Chondrocyte (in vitro differentiated cells): ENCODE measurements at regions not wholly inside any gene's neighbourhood (a gene's known extent, or its start where the extent isn't known, plus 50 kb on each side); places are given as distances from the start of the nearest gene placed in this dataset.

Source experiments
- DNase-seq: peaks from one replicate; pipeline ENCODE4 v3.0.0; 2021; ENCODE audit warnings: mixed read lengths, low spot score
- H3K27ac Mint-ChIP-seq: one replicate; pipeline ENCODE4 v1.8.0; 2021; ENCODE audit warnings: mild to moderate bottlenecking, moderate library complexity, mixed read lengths; ENCODE audit not compliant: unreplicated experiment
- H3K27me3 Mint-ChIP-seq: 2 replicates; pipeline ENCODE4 v1.8.0; 2021; ENCODE audit warnings: low read depth, mixed read lengths
- H3K36me3 Mint-ChIP-seq: 2 replicates; pipeline ENCODE4 v1.8.0; 2021; ENCODE audit warnings: low read depth, mixed read lengths
- H3K4me1 Mint-ChIP-seq: 2 replicates; pipeline ENCODE4 v1.8.0; 2021; ENCODE audit warnings: low read depth, mild to moderate bottlenecking, mixed read lengths
- H3K4me3 Mint-ChIP-seq: one replicate; pipeline ENCODE4 v1.8.0; 2021; ENCODE audit warnings: mild to moderate bottlenecking, moderate library complexity, mixed read lengths; ENCODE audit not compliant: unreplicated experiment
- H3K9me3 Mint-ChIP-seq: 2 replicates; pipeline ENCODE4 v1.8.0; 2021; ENCODE audit warnings: low read depth, mixed read lengths
- TF ChIP-seq, protein P1 (sequence below): fragments of 200-600 bp; sonication (generic); IDR thresholded peaks from 2 replicates; pipeline ENCODE4 v1.5.0; 2021; ENCODE audit warnings: antibody characterized with exemption, mild to moderate bottlenecking, moderate library complexity

DNA sequence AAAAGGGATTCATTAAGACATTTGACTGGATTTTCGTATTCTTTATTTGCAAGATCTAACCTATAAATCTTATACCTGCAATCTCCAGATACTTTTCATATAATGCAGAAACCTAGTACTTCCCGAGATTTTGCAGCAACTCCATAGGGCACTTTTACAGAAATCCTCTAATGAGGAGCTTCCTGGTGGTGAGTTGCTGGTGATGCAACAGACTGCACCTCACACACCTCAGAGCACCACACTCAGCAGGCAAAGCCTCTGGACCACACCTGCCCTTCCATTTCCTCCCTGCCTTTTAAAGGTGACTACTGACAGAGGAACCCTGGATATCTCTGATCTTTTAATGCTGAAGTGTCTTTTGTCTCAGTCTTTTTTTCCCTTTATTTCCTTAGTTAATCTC is 289.4 kb downstream of the TRAM1L1 start:
- TF ChIP-seq, protein P1, sequence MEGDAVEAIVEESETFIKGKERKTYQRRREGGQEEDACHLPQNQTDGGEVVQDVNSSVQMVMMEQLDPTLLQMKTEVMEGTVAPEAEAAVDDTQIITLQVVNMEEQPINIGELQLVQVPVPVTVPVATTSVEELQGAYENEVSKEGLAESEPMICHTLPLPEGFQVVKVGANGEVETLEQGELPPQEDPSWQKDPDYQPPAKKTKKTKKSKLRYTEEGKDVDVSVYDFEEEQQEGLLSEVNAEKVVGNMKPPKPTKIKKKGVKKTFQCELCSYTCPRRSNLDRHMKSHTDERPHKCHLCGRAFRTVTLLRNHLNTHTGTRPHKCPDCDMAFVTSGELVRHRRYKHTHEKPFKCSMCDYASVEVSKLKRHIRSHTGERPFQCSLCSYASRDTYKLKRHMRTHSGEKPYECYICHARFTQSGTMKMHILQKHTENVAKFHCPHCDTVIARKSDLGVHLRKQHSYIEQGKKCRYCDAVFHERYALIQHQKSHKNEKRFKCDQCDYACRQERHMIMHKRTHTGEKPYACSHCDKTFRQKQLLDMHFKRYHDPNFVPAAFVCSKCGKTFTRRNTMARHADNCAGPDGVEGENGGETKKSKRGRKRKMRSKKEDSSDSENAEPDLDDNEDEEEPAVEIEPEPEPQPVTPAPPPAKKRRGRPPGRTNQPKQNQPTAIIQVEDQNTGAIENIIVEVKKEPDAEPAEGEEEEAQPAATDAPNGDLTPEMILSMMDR, result no peak
- no peaks in the 10 kb centered on the region for H3K9me3 Mint-ChIP-seq
- peaks cover 6% of the 10 kb centered on the region for H3K27me3 Mint-ChIP-seq
- no peak overlapping the region for H3K4me3 Mint-ChIP-seq
- no peaks in the 10 kb centered on the region for H3K4me1 Mint-ChIP-seq
- no peaks in the 10 kb centered on the region for H3K36me3 Mint-ChIP-seq
- no peak for DNase-seq
- H3K27ac Mint-ChIP-seq, result no peak overlapping the region

DNA sequence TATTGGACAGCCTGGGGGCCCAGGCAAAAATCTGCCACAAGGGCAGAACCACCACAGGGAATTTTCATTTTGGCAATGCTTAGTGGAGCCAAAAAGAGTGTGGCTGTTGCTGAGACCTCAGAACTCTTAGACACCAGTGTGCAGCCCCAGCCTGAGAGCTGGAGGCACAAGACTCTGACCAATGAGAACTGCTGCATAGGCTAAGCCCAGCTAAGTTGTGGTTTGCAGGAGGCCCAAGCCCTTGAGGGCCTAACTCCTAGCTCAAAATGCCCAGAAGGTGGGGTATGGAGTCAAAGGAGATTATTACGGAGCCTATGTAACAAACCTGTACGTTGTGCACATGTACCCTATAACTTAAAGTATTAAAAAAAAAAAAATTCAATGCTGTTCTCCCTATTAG is 296.7 kb downstream of the TRAM1L1 start:
- Mint-ChIP-seq H3K4me3 (no peak overlapping the region), H3K9me3 (peaks cover 3% of the 10 kb centered on the region), H3K36me3 (no peaks in the 10 kb centered on the region), H3K4me1 (no peaks in the 10 kb centered on the region), H3K27me3 (no peaks in the 10 kb centered on the region), H3K27ac (no peak overlapping the region)
- TF ChIP-seq, protein P1, result no peak
- no peak for DNase-seq

DNA sequence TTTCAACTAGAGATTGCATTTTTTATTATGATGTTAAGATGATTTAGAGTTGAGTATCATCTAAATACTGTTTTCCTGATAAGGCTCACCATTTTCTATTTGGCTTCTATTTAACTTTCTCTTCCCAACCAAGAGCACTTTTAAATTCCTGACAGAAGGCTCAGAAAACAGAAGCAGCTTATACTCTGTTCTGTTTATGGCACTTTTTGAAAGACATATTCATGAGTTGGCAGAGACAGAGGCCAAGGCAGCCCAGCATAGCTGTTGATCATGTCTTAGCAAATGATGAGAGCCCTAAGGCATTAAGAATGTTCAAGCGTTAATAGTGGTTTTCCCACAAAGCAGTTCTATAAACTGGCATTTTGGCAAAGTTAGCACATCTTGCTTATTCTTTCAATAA is 330.3 kb downstream of the TRAM1L1 start:
- Mint-ChIP-seq H3K27me3 (peaks cover 5% of the 10 kb centered on the region), H3K36me3 (no peaks in the 10 kb centered on the region), H3K4me3 (no peak overlapping the region), H3K27ac (no peak overlapping the region), H3K9me3 (no peaks in the 10 kb centered on the region), H3K4me1 (no peaks in the 10 kb centered on the region)
- TF ChIP-seq, protein P1, result no peak
- DNase-seq, result no peak

DNA sequence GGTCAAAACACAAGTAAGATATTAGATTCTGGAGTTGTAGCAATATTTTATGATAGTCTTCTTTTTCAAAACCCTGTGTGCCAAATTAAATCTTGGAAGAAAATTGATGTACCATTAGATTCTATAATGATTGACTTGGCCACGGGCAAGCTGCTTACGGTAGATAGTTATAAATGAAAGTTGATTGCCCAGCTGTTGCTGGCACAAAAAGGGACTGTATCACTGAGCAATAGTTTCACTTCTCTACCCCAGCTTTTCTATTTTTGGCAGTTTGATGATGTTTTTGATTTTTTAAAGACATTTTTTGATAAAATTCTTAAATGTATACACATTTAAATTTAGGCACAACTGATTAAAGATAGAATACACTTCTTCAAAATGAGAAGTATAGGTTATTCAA is 333.3 kb downstream of the TRAM1L1 start:
- TF ChIP-seq, protein P1, result no peak
- peaks cover 5% of the 10 kb centered on the region for H3K27me3 Mint-ChIP-seq
- no peaks in the 10 kb centered on the region for H3K36me3 Mint-ChIP-seq
- H3K27ac Mint-ChIP-seq, result no peak overlapping the region
- no peak overlapping the region for H3K4me3 Mint-ChIP-seq
- peaks cover 5% of the 10 kb centered on the region for H3K9me3 Mint-ChIP-seq
- no peak for DNase-seq
- no peaks in the 10 kb centered on the region for H3K4me1 Mint-ChIP-seq

DNA sequence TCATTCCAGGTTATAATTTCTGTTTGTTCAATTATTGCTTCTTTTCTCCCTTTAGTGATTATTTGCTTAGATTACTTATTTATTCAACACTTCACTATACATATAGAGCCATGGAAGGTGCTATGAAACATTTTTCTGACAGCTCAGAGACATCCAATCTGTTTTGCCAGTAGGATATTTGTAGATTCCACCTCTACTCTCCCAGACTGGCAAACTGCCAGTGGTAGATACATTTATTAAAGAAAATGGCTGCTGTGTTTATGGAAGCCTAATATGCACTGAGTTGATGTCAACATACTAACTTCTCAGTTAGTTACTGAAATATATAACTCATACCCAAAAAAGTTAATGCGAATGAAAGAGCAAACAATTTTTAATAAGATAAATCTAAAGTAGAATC is 348.6 kb downstream of the TRAM1L1 start:
- TF ChIP-seq, protein P1, result no peak
- no peak overlapping the region for H3K4me3 Mint-ChIP-seq
- H3K27ac Mint-ChIP-seq, result no peak overlapping the region
- peaks cover 2% of the 10 kb centered on the region for H3K27me3 Mint-ChIP-seq
- H3K9me3 Mint-ChIP-seq, result no peaks in the 10 kb centered on the region
- H3K36me3 Mint-ChIP-seq, result no peaks in the 10 kb centered on the region
- DNase-seq, result no peak
- no peaks in the 10 kb centered on the region for H3K4me1 Mint-ChIP-seq
